ENCODE measurements at regions not wholly inside any gene's neighbourhood (a gene's known extent, or its start where the extent isn't known, plus 50 kb on each side); places are given as distances from the start of the nearest gene placed in this dataset.

GRCh38 chr2:166634706-166635105, 140.7 kb upstream of the SCN7A start:
- no peak overlapping the region for H3K4me3 ChIP-seq
- WGBS, 4 donors, result 78 to 93% (median 89%) methylated on average over 4 of the region's 4 CpGs
- no peaks in the 10 kb centered on the region for H3K4me1 ChIP-seq
- no peak for TF ChIP-seq POLR2A (IDR thresholded peaks at IDR 0.05)
- no peak for TF ChIP-seq CTCF (IDR thresholded peaks at IDR 0.05)
- H3K9me3 ChIP-seq, result peaks cover 0 to 12% (median 0%) of the 10 kb centered on the region in 12 donors
- DNase-seq (no peak), ATAC-seq (no peak)
- no peaks in the 10 kb centered on the region for H3K36me3 ChIP-seq
- H3K27me3 ChIP-seq, result no peaks in the 10 kb centered on the region
- H3K27ac ChIP-seq, result no peak overlapping the region
- intact Hi-C loops (cut with DNase I), result no loop called here

GRCh38 chr2:166632616-166633015, 138.6 kb upstream of the SCN7A start:
- Histone ChIP-seq H3K27me3 (no peaks in the 10 kb centered on the region), H3K9me3 (peaks cover 0 to 12% (median 0%) of the 10 kb centered on the region in 12 donors), H3K4me1 (no peaks in the 10 kb centered on the region), H3K4me3 (no peak overlapping the region), H3K36me3 (no peaks in the 10 kb centered on the region), H3K27ac (no peak overlapping the region)
- WGBS, 4 donors, result 16 to 31% (median 21%) methylated on average over 3 of the region's 3 CpGs
- peak in 2 of 4 donors; percentile 47 to 60 for ATAC-seq
- DNase-seq, result peak in 1 of 5 donors; percentile 50
- TF ChIP-seq CTCF (IDR thresholded peaks at IDR 0.05) (no peak), POLR2A (IDR thresholded peaks at IDR 0.05) (no peak)
- intact Hi-C loops (cut with DNase I), result no loop called here

- Histone ChIP-seq H3K27me3 (no peaks in the 10 kb centered on the region), H3K27ac (no peak overlapping the region), H3K4me3 (no peak overlapping the region), H3K4me1 (no peaks in the 10 kb centered on the region), H3K9me3 (peaks cover 0 to 27% (median 0%) of the 10 kb centered on the region in 12 donors), H3K36me3 (no peaks in the 10 kb centered on the region)
- DNase-seq (no peak), ATAC-seq (peak; percentile 16 to 56 (median 36))
- TF ChIP-seq POLR2A (IDR thresholded peaks at IDR 0.05) (no peak), CTCF (IDR thresholded peaks at IDR 0.05) (no peak)
- WGBS, 4 donors, result 39 to 49% (median 43%) methylated on average over 1 of the region's 1 CpG; no CpG with 5 or more reads in 1 of the 4 donors
- intact Hi-C loops (cut with DNase I), result loop anchor here in 2 of 10 donors (2.0 to 5.0 kb wide), 2 partner anchors 264 to 272 kb away; no protein-coding TSS in a partner anchor
Measured at GRCh38 chr2:166628478-166629136, 134.6 kb upstream of the SCN7A start.

GRCh38 chr2:166627893-166628292, 133.8 kb upstream of the SCN7A start:
- no peak overlapping the region for H3K27ac ChIP-seq
- TF ChIP-seq CTCF (IDR thresholded peaks at IDR 0.05), result peak in 8 of 12 donors; percentile 6 to 34 (median 23)
- no peak for TF ChIP-seq POLR2A (IDR thresholded peaks at IDR 0.05)
- WGBS, 4 donors, result 62 to 87% (median 73%) methylated on average over 2 of the region's 2 CpGs
- H3K9me3 ChIP-seq, result peaks cover 0 to 30% (median 0%) of the 10 kb centered on the region in 12 donors
- ATAC-seq (peak; percentile 58 to 79 (median 71)), DNase-seq (no peak)
- no peak overlapping the region for H3K4me3 ChIP-seq
- intact Hi-C loops (cut with DNase I), result loop anchor here in 2 of 10 donors (2.0 to 5.0 kb wide), 2 partner anchors 264 to 273 kb away; no protein-coding TSS in a partner anchor
- H3K27me3 ChIP-seq, result no peaks in the 10 kb centered on the region
- no peaks in the 10 kb centered on the region for H3K36me3 ChIP-seq
- no peaks in the 10 kb centered on the region for H3K4me1 ChIP-seq
